Suprapubic skin (tissue), 4 donors: ENCODE measurements at regions not wholly inside any gene's neighbourhood (a gene's known extent, or its start where the extent isn't known, plus 50 kb on each side); places are given as distances from the start of the nearest gene placed in this dataset.

Experiments
- DNase-seq, 2 donors: peaks; one replicate each; pipeline ENCODE4 v3.0.0-alpha.2; 2019; ENCODE audit warnings: low spot score in 2 of 2
- H3K27ac ChIP-seq: fragments of 200-600 bp; sonication (generic); one replicate; pipeline ENCODE4 v1.5.1; 2019
- H3K27me3 ChIP-seq: fragments of 200-600 bp; sonication (generic); one replicate; pipeline ENCODE4 v1.5.1; 2019
- H3K36me3 ChIP-seq: fragments of 200-600 bp; sonication (generic); one replicate; pipeline ENCODE4 v1.5.1; 2019
- H3K4me1 ChIP-seq: fragments of 200-600 bp; sonication (generic); one replicate; pipeline ENCODE4 v1.5.1; 2019
- H3K4me3 ChIP-seq: fragments of 200-600 bp; sonication (generic); one replicate; pipeline ENCODE4 v1.5.1; 2019; ENCODE audit warnings: mild to moderate bottlenecking
- H3K9me3 ChIP-seq: fragments of 200-600 bp; sonication (generic); one replicate; pipeline ENCODE4 v1.5.1; 2019
- CTCF ChIP-seq, 2 donors: fragments of 200-600 bp in 1 of 2; fragments of 450-650 bp in 1 of 2; sonication (generic) in 1 of 2; IDR thresholded peaks; one replicate each; pipeline ENCODE4 v1.5.1; 2016 to 2019; ENCODE audit warnings: antibody characterized with exemption in 2 of 2, mild to moderate bottlenecking in 1 of 2, moderate library complexity in 1 of 2
- EP300 ChIP-seq: sonication (generic); formaldehyde crosslinking; IDR thresholded peaks from one replicate; pipeline ENCODE4 v1.6.1; 2017; ENCODE audit warnings: antibody characterized with exemption
- POLR2A ChIP-seq, 2 donors: fragments of 450-650 bp; IDR thresholded peaks; one replicate each; pipeline ENCODE4 v1.6.1; 2017; ENCODE audit warnings: antibody characterized with exemption in 2 of 2, mild to moderate bottlenecking in 2 of 2, moderate library complexity in 2 of 2
- POLR2AphosphoS5 ChIP-seq, 3 donors: sonication (generic); formaldehyde crosslinking; IDR thresholded peaks; one replicate each; pipeline ENCODE4 v1.6.1; 2017; ENCODE audit warnings: antibody characterized with exemption in 3 of 3
- WGBS: methylation state at CpG from one replicate; pipeline ENCODE4 v1.1.5; 2018; 5-methylcytosine and 5-hydroxymethylcytosine counted together

- Histone ChIP-seq H3K4me1 (no peaks in the 10 kb centered on the region), H3K36me3 (no peaks in the 10 kb centered on the region), H3K27me3 (no peaks in the 10 kb centered on the region), H3K27ac (no peak overlapping the region), H3K9me3 (peaks cover 15% of the 10 kb centered on the region), H3K4me3 (no peak overlapping the region)
- no peak for DNase-seq
- TF ChIP-seq EP300 (no peak), CTCF (IDR thresholded peaks at IDR 0.05) (no peak), POLR2AphosphoS5 (IDR thresholded peaks at IDR 0.05) (no peak), POLR2A (IDR thresholded peaks at IDR 0.05) (no peak)
Observed at GRCh38 chr7:153642989-153643388, 409.2 kb upstream of the DPP6 start.

- no peak for TF ChIP-seq POLR2AphosphoS5 (IDR thresholded peaks at IDR 0.05)
- no peak overlapping the region for H3K4me3 ChIP-seq
- no peaks in the 10 kb centered on the region for H3K36me3 ChIP-seq
- no peak for DNase-seq
- H3K27ac ChIP-seq = no peak overlapping the region
- no peaks in the 10 kb centered on the region for H3K27me3 ChIP-seq
- no peaks in the 10 kb centered on the region for H3K9me3 ChIP-seq
- no peaks in the 10 kb centered on the region for H3K4me1 ChIP-seq
- WGBS = 59% methylated on average over 7 of the region's 7 CpGs
Observed at GRCh38 chr7:153657182-153657800, 394.9 kb upstream of the DPP6 start.

GRCh38 chr7:153675131-153675530 lies 377.1 kb upstream of the DPP6 start:
- 68% methylated on average over 3 of the region's 3 CpGs for WGBS
- H3K4me1 ChIP-seq = no peaks in the 10 kb centered on the region
- no peaks in the 10 kb centered on the region for H3K36me3 ChIP-seq
- H3K4me3 ChIP-seq = no peak overlapping the region
- no peak overlapping the region for H3K27ac ChIP-seq
- TF ChIP-seq POLR2A (IDR thresholded peaks at IDR 0.05) (no peak), CTCF (IDR thresholded peaks at IDR 0.05) (no peak), POLR2AphosphoS5 (IDR thresholded peaks at IDR 0.05) (no peak)
- H3K9me3 ChIP-seq = no peaks in the 10 kb centered on the region
- no peak for DNase-seq
- no peaks in the 10 kb centered on the region for H3K27me3 ChIP-seq

GRCh38 chr7:153682628-153683027 lies 369.6 kb upstream of the DPP6 start:
- no peaks in the 10 kb centered on the region for H3K36me3 ChIP-seq
- no peak for DNase-seq
- H3K27me3 ChIP-seq = no peaks in the 10 kb centered on the region
- no peaks in the 10 kb centered on the region for H3K9me3 ChIP-seq
- no peaks in the 10 kb centered on the region for H3K4me1 ChIP-seq
- no peak overlapping the region for H3K27ac ChIP-seq
- WGBS = 74% methylated on average over 3 of the region's 3 CpGs
- no peak overlapping the region for H3K4me3 ChIP-seq
- no peak for TF ChIP-seq EP300
- TF ChIP-seq POLR2A (IDR thresholded peaks at IDR 0.05) = no peak
- no peak for TF ChIP-seq CTCF (IDR thresholded peaks at IDR 0.05)
- TF ChIP-seq POLR2AphosphoS5 (IDR thresholded peaks at IDR 0.05) = no peak

GRCh38 chr7:153696242-153696641 lies 356.0 kb upstream of the DPP6 start:
- H3K36me3 ChIP-seq = no peaks in the 10 kb centered on the region
- 89% methylated on average over 12 of the region's 12 CpGs for WGBS
- no peak for TF ChIP-seq POLR2AphosphoS5 (IDR thresholded peaks at IDR 0.05)
- no peak for TF ChIP-seq CTCF (IDR thresholded peaks at IDR 0.05)
- TF ChIP-seq EP300 = no peak
- no peak for TF ChIP-seq POLR2A (IDR thresholded peaks at IDR 0.05)
- H3K27ac ChIP-seq = no peak overlapping the region
- no peaks in the 10 kb centered on the region for H3K4me1 ChIP-seq
- H3K9me3 ChIP-seq = no peaks in the 10 kb centered on the region
- H3K27me3 ChIP-seq = no peaks in the 10 kb centered on the region
- no peak for DNase-seq
- H3K4me3 ChIP-seq = no peak overlapping the region

- TF ChIP-seq POLR2AphosphoS5 (IDR thresholded peaks at IDR 0.05) = no peak
- no peak for TF ChIP-seq POLR2A (IDR thresholded peaks at IDR 0.05)
- no peak for TF ChIP-seq CTCF (IDR thresholded peaks at IDR 0.05)
- no peak for TF ChIP-seq EP300
- 80% methylated on average over 10 of the region's 10 CpGs for WGBS
- no peaks in the 10 kb centered on the region for H3K36me3 ChIP-seq
- H3K9me3 ChIP-seq = no peaks in the 10 kb centered on the region
- DNase-seq = no peak
- no peak overlapping the region for H3K27ac ChIP-seq
- no peak overlapping the region for H3K4me3 ChIP-seq
- H3K4me1 ChIP-seq = no peaks in the 10 kb centered on the region
- no peaks in the 10 kb centered on the region for H3K27me3 ChIP-seq
Observed at GRCh38 chr7:153698046-153698445, 354.2 kb upstream of the DPP6 start.
